ENCODE measurements at regions not wholly inside any gene's neighbourhood (a gene's known extent, or its start where the extent isn't known, plus 50 kb on each side); places are given as distances from the start of the nearest gene placed in this dataset.
"Not testable (repeated sequence)": the region's sequence is repeated elsewhere in the genome, so short reads cannot be mapped to it uniquely, and the experiment has no call there.

DNA sequence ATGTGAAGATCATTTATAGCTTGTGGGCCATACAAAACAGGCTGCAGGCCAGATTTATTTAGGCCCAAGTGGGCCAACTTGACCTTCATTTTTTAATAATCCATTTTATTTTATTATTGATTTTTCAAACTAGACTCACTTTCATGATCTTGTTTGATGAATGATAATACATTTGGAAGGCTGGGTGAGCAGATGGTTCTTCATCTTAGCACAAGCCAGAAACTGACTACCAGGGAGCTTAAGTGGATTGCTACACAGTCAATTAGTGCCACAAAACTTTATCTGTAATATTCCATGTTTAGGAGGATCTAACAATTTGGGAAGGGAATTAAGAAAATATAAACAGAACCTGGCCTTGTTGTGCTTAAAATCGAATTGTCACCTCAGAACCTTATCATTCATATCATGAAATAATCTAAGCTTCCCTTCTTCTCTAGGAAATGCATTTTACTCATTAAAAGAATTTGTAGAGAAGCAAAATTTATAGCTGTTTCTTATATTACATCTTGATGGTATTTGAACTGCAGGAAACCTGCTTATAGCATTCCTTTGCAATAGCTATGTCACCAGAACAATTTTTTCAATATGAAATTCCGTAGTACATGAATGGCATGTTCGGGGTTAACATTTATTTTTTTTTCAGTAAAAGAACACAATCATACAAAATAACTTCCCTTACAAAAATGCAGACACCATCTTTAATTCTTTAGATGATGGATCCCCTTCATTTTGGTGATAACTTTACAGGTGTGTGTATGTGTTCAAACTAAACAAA is 62.0 kb upstream of the CSRP2 start:
- Histone ChIP-seq H2AFZ (ENCODE audit: low read depth, low read length) (no peak overlapping the region), H3K9me3 (ENCODE audit: low read length) (no peaks in the 10 kb centered on the region), H3K36me3 (ENCODE audit: insufficient read depth, low read length) (no peaks in the 10 kb centered on the region), H3K4me1 (ENCODE audit: insufficient read depth, low read length) (no peaks in the 10 kb centered on the region), H3K27me3 (ENCODE audit: insufficient read depth, low read length) (no peaks in the 10 kb centered on the region), H3K4me3 (ENCODE audit: low read length) (no peak overlapping the region)

DNA sequence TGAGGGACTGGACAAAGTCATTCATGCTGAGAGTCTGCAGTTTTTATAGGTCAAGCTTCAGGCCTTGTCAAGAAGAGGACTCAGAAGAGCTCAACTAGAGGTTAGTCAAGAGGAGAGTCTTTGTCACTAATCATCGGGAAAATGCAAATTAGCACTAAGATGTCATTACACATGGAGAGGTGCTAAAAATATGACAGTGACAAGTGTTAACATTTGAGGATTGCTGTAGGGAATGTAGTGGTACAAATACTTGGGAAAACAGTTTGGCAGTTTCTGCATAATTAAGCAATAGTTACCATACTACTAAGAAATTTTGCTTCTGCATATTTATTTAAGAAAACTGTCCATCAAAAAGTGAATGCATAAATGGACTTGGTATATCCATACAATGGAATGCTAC is 60.9 kb upstream of the CSRP2 start:
- Histone ChIP-seq H3K36me3 (ENCODE audit: insufficient read depth, low read length) (no peaks in the 10 kb centered on the region), H3K4me1 (ENCODE audit: insufficient read depth, low read length) (no peaks in the 10 kb centered on the region), H3K4me3 (ENCODE audit: low read length) (no peak overlapping the region), H3K9me3 (ENCODE audit: low read length) (no peaks in the 10 kb centered on the region), H3K27me3 (ENCODE audit: insufficient read depth, low read length) (no peaks in the 10 kb centered on the region), H2AFZ (ENCODE audit: low read depth, low read length) (no peak overlapping the region)

DNA sequence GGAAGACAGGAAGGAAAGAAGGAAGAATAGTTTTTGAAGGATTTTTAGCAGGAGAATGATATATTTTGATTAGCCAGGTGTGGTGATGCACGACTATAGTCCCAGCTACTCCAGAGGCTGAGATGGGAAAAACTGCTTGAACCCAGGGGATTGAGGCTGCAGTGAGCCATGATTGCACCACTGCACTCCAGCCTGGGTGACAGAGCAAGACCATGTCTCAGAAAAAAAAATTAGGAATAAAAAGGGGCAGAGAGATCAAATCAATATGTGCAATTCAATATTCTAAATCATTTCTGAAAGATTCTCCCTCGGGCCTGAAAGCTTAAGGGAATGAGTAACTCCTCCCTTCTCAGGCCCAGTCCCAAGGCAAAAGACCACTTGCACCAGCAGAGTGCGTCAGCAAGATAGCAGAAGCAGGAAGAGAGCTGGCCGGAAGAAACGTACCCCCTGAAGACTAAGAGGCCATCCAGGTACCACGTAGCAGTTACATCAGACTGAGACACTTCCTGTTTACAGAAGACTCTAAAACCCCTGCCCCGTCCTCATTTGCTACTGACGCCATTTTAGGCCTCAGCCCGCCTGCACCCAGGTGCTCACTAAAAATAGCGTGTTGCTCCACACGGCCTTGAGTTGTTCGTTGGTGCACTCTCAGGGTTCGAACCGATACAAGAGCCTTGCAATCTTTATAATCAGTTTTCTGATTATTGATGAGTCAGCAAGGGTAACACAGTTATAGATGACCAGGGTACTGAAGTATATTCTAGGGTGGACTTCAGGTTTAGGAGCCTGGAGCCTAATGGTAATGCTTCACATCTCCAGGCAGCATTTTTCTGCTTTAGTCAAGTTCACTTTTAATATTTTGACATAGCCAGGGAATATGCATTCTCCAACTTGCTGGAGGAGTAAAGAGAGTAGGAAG is 57.7 kb upstream of the CSRP2 start:
- H3K4me3 ChIP-seq (ENCODE audit: low read length), result no peak overlapping the region
- no peaks in the 10 kb centered on the region for H3K4me1 ChIP-seq (ENCODE audit: insufficient read depth, low read length)
- H2AFZ ChIP-seq (ENCODE audit: low read depth, low read length), result no peak overlapping the region
- H3K36me3 ChIP-seq (ENCODE audit: insufficient read depth, low read length), result no peaks in the 10 kb centered on the region
- no peaks in the 10 kb centered on the region for H3K9me3 ChIP-seq (ENCODE audit: low read length)
- H3K27me3 ChIP-seq (ENCODE audit: insufficient read depth, low read length), result no peaks in the 10 kb centered on the region

DNA sequence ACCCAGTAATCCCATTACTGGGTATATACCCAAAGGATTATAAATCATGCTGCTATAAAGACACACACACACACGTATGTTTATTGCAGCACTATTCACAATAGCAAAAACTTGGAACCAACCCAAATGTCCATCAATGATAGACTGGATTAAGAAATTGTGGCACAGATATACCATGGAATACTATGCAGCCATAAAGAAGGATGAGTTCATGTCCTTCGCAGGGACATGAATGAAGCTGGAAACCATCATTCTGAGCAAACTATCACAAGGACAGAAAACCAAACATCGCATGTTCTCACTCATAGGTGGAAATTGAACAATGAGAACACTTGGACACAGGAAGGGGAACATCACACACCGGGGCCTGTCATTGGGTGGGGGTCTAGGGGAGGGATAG is 54.6 kb upstream of the CSRP2 start:
- not testable (repeated sequence) for H3K9me3 ChIP-seq (ENCODE audit: low read length); H2AFZ ChIP-seq (ENCODE audit: low read depth, low read length); H3K27me3 ChIP-seq (ENCODE audit: insufficient read depth, low read length); H3K36me3 ChIP-seq (ENCODE audit: insufficient read depth, low read length); H3K4me1 ChIP-seq (ENCODE audit: insufficient read depth, low read length); H3K4me3 ChIP-seq (ENCODE audit: low read length)

DNA sequence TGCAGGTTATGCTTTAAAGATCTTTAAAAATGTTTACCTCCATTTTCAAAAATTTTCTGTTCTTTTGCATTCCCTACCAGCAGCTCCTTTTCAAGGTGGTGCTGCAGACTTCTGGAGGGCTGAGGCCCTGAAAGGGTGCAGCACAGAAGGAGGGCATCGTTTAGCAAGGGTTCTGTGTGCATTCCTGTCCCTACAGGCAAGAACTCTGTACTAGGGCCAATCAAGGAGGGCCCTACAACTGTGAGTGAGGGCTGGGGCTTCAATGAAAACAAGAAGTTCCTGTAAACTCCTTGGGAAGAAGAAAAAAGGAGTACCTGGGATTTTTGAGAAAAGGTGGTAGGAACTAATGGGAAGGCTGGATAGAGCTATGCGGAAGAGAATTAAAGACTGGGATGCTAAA is 50.7 kb upstream of the CSRP2 start:
- Histone ChIP-seq H3K9me3 (ENCODE audit: low read length) (no peaks in the 10 kb centered on the region), H3K36me3 (ENCODE audit: insufficient read depth, low read length) (no peaks in the 10 kb centered on the region), H3K4me1 (ENCODE audit: insufficient read depth, low read length) (no peaks in the 10 kb centered on the region), H3K4me3 (ENCODE audit: low read length) (no peak overlapping the region), H2AFZ (ENCODE audit: low read depth, low read length) (no peak overlapping the region), H3K27me3 (ENCODE audit: insufficient read depth, low read length) (no peaks in the 10 kb centered on the region)
